ENCODE measurements at regions not wholly inside any gene's neighbourhood (a gene's known extent, or its start where the extent isn't known, plus 50 kb on each side); places are given as distances from the start of the nearest gene placed in this dataset.

GRCh38 chr13:90511903-90512302, 835.6 kb upstream of the MIR17HG start:
- no peak for TF ChIP-seq CTCF (IDR thresholded peaks at IDR 0.05)
- no peak for TF ChIP-seq POLR2A (IDR thresholded peaks at IDR 0.05)

Data from esophagus squamous epithelium (tissue), 4 donors.